SK-N-SH (cell line): ENCODE measurements at regions not wholly inside any gene's neighbourhood (a gene's known extent, or its start where the extent isn't known, plus 50 kb on each side); places are given as distances from the start of the nearest gene placed in this dataset.

Experiments used
- CTCF ChIA-PET: fragments of 300-600, 350-600 bp; formaldehyde crosslinking; extraction: SDS; loops from one replicate; lab custom pipeline; 2021; lab: Yijun Ruan, JAX
- POLR2A ChIA-PET: fragments of 350-600 bp; sonication (Branson Sonifier 250); formaldehyde crosslinking; extraction: SDS; loops from one replicate; lab custom pipeline; 2020; ENCODE audit warnings: antibody characterized with exemption, inconsistent platforms; lab: Yijun Ruan, JAX
- DNase-seq: peaks from one replicate; pipeline ENCODE4 v3.0.0; 2012
- H2AFZ ChIP-seq: fragments of 200-600 bp; sonication (generic); 2 replicates; pipeline ENCODE4 v1.8.1; 2016; ENCODE audit warnings: antibody characterized with exemption, mild to moderate bottlenecking, low read depth
- H3F3A ChIP-seq: fragments of 200-600 bp; sonication (generic); replicated peaks from 2 replicates; pipeline ENCODE3; 2016; ENCODE audit warnings: antibody characterized with exemption, mild to moderate bottlenecking; ENCODE audit not compliant: insufficient read depth
- H3K27ac ChIP-seq, 2 experiments: fragments of 200-500 bp in 1 of 2; fragments of 200-600 bp in 1 of 2; sonication (Bioruptor generic) in 1 of 2; sonication (generic), shearing (Covaris generic) in 1 of 2; 2 replicates each; pipeline versions ENCODE4 v1.5.1 to v1.6.1; 2014 to 2016; ENCODE audit warnings: low read depth in 2 of 2, inconsistent platforms in 1 of 2, low read length in 1 of 2, mild to moderate bottlenecking in 1 of 2, mixed read lengths in 1 of 2
- H3K27me3 ChIP-seq: fragments of 200-600 bp; sonication (generic), shearing (Covaris generic); 2 replicates; pipeline ENCODE4 v1.6.1; 2016; ENCODE audit warnings: mixed run types; ENCODE audit not compliant: insufficient read depth
- H3K36me3 ChIP-seq, 2 experiments: fragments of 200-500 bp in 1 of 2; fragments of 200-600 bp in 1 of 2; sonication (Bioruptor generic) in 1 of 2; sonication (generic) in 1 of 2; replicated peaks in 1 of 2; 2 replicates each; pipeline versions ENCODE3 to v1.5.1; 2014 to 2016; ENCODE audit warnings: low read length in 1 of 2, mild to moderate bottlenecking in 1 of 2; ENCODE audit not compliant: insufficient read depth in 2 of 2, control insufficient read depth in 1 of 2
- H3K4me1 ChIP-seq, 2 experiments: fragments of 200-500 bp in 1 of 2; fragments of 200-600 bp in 1 of 2; sonication (Bioruptor generic) in 1 of 2; sonication (generic), shearing (Covaris generic) in 1 of 2; 2 replicates each; pipeline versions ENCODE4 v1.5.1 to v1.6.1; 2014 to 2016; ENCODE audit warnings: low read depth in 1 of 2, low read length in 1 of 2, mixed run types in 1 of 2; ENCODE audit not compliant: insufficient read depth in 2 of 2, control insufficient read depth in 1 of 2
- H3K4me2 ChIP-seq: fragments of 200-600 bp; sonication (generic), shearing (Covaris generic); 2 replicates; pipeline ENCODE4 v1.6.1; 2017; ENCODE audit warnings: mixed run types
- H3K4me3 ChIP-seq, 2 experiments: fragments of 200-500 bp in 1 of 2; fragments of 200-600 bp in 1 of 2; sonication (Bioruptor generic) in 1 of 2; sonication (generic), shearing (Covaris generic) in 1 of 2; 2 replicates each; pipeline versions ENCODE4 v1.5.1 to v1.8.1; 2014 to 2016; ENCODE audit warnings: low read depth in 2 of 2, inconsistent platforms in 1 of 2, low read length in 1 of 2, mild to moderate bottlenecking in 1 of 2, mixed read lengths in 1 of 2, moderate library complexity in 1 of 2
- H3K79me2 ChIP-seq: fragments of 200-600 bp; sonication (generic); 2 replicates; pipeline ENCODE4 v1.8.1; 2017; ENCODE audit warnings: mild to moderate bottlenecking; ENCODE audit not compliant: insufficient read depth
- H3K9ac ChIP-seq: fragments of 200-600 bp; sonication (generic); 2 replicates; pipeline ENCODE4 v1.6.1; 2017; ENCODE audit warnings: mixed run types
- H3K9me2 ChIP-seq: fragments of 200-600 bp; sonication (generic); 2 replicates; pipeline ENCODE4 v1.6.1; 2017; ENCODE audit warnings: mixed run types
- H3K9me3 ChIP-seq: fragments of 200-600 bp; sonication (generic); 2 replicates; pipeline ENCODE4 v1.6.1; 2017; ENCODE audit warnings: mixed run types, mild to moderate bottlenecking, moderate library complexity
- H4K20me1 ChIP-seq: fragments of 200-600 bp; sonication (generic); 2 replicates; pipeline ENCODE4 v1.6.1; 2017; ENCODE audit warnings: mild to moderate bottlenecking, mixed run types; ENCODE audit not compliant: insufficient read depth
- CHD2 ChIP-seq: fragments of 150-350 bp; IDR thresholded peaks from 2 replicates; pipeline ENCODE4 v1.6.1; 2018; ENCODE audit warnings: low read length; ENCODE audit not compliant: partially characterized antibody
- FOSL2 ChIP-seq: IDR thresholded peaks from 2 replicates; pipeline ENCODE4 v1.4.0; 2012; ENCODE audit warnings: low read depth, mild to moderate bottlenecking, moderate library complexity, borderline replicate concordance
- FOXM1 ChIP-seq: IDR thresholded peaks from 2 replicates; pipeline ENCODE4 v1.4.0; 2012; ENCODE audit warnings: low read depth, mild to moderate bottlenecking
- GABPA ChIP-seq: IDR thresholded peaks from 2 replicates; pipeline ENCODE4 v1.4.0; 2012; ENCODE audit warnings: low read depth, mild to moderate bottlenecking
- GATA2 ChIP-seq: sonication (generic); formaldehyde crosslinking; IDR thresholded peaks from 2 replicates; pipeline ENCODE4 v1.5.0; 2020; ENCODE audit warnings: mild to moderate bottlenecking, missing genetic modification reagents
- IRF3 ChIP-seq: fragments of 150-350 bp; IDR thresholded peaks from 2 replicates; pipeline ENCODE4 v1.6.1; 2016; ENCODE audit warnings: mild to moderate bottlenecking, low read depth, low read length
- MAX ChIP-seq: IDR thresholded peaks from 2 replicates; pipeline ENCODE4 v1.4.0; 2012; ENCODE audit warnings: low read depth
- MEF2A ChIP-seq: IDR thresholded peaks from 2 replicates; pipeline ENCODE4 v1.4.0; 2012; ENCODE audit warnings: low read depth, borderline replicate concordance
- NFIC ChIP-seq: IDR thresholded peaks from 2 replicates; pipeline ENCODE4 v1.4.0; 2012; ENCODE audit warnings: borderline replicate concordance
- NRF1 ChIP-seq: IDR thresholded peaks from 2 replicates; pipeline ENCODE4 v1.6.1; 2012; ENCODE audit warnings: low read depth, mild to moderate bottlenecking, low read length
- RFX5 ChIP-seq: IDR thresholded peaks from 2 replicates; pipeline ENCODE4 v1.6.1; 2012; ENCODE audit warnings: mild to moderate bottlenecking, improper control_type of control experiment, low read length
- RXRA ChIP-seq: IDR thresholded peaks from 2 replicates; pipeline ENCODE4 v1.4.0; 2012; ENCODE audit warnings: low read depth, mild to moderate bottlenecking, borderline replicate concordance
- SIN3A ChIP-seq: IDR thresholded peaks from 2 replicates; pipeline ENCODE4 v1.6.1; 2012; ENCODE audit warnings: low read depth, mild to moderate bottlenecking, low read length, moderate library complexity, borderline replicate concordance
- TAF1 ChIP-seq: IDR thresholded peaks from 2 replicates; pipeline ENCODE4 v1.6.1; 2012; ENCODE audit warnings: low read depth, mild to moderate bottlenecking, low read length, moderate library complexity, borderline replicate concordance
- YY1 ChIP-seq: IDR thresholded peaks from 2 replicates; pipeline ENCODE4 v1.4.0; 2012; ENCODE audit warnings: low read depth, mild to moderate bottlenecking
- WGBS: methylation state at CpG from one replicate; pipeline ENCODE4 v1.1.6; 2017; ENCODE audit warnings: low lambda C conversion rate; 5-methylcytosine and 5-hydroxymethylcytosine counted together
- TF ChIP-seq, protein P1 (sequence below): fragments of 200-600 bp; sonication (generic); IDR thresholded peaks from 2 replicates; pipeline ENCODE4 v1.6.1; 2017; ENCODE audit warnings: antibody characterized with exemption, mild to moderate bottlenecking, moderate library complexity
- TF ChIP-seq, protein P2 (sequence below): IDR thresholded peaks from 2 replicates; pipeline ENCODE4 v1.6.1; 2012; ENCODE audit warnings: mild to moderate bottlenecking, low read depth, low read length, moderate library complexity

- Histone ChIP-seq H3K9me2 (no peaks in the 10 kb centered on the region), H3K4me1 (no peaks in the 10 kb centered on the region), H3K27ac (no peak overlapping the region), H3K9ac (no peak overlapping the region), H3K9me3 (no peaks in the 10 kb centered on the region), H3F3A (no peaks in the 10 kb centered on the region), H3K27me3 (peaks cover 9% of the 10 kb centered on the region; the same call in 1 of the 2 replicates), H3K4me3 (no peak overlapping the region), H3K79me2 (no peaks in the 10 kb centered on the region), H2AFZ (no peak overlapping the region), H3K36me3 (no peaks in the 10 kb centered on the region), H4K20me1 (no peaks in the 10 kb centered on the region), H3K4me2 (no peak overlapping the region)
- no peak for TF ChIP-seq MAX
- TF ChIP-seq, protein P1, sequence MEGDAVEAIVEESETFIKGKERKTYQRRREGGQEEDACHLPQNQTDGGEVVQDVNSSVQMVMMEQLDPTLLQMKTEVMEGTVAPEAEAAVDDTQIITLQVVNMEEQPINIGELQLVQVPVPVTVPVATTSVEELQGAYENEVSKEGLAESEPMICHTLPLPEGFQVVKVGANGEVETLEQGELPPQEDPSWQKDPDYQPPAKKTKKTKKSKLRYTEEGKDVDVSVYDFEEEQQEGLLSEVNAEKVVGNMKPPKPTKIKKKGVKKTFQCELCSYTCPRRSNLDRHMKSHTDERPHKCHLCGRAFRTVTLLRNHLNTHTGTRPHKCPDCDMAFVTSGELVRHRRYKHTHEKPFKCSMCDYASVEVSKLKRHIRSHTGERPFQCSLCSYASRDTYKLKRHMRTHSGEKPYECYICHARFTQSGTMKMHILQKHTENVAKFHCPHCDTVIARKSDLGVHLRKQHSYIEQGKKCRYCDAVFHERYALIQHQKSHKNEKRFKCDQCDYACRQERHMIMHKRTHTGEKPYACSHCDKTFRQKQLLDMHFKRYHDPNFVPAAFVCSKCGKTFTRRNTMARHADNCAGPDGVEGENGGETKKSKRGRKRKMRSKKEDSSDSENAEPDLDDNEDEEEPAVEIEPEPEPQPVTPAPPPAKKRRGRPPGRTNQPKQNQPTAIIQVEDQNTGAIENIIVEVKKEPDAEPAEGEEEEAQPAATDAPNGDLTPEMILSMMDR = no peak
- TF ChIP-seq IRF3 = no peak
- TF ChIP-seq YY1 = no peak
- TF ChIP-seq NRF1 = no peak
- TF ChIP-seq RXRA = no peak
- TF ChIP-seq FOSL2 = no peak
- 0% methylated on average over 1 of the region's 1 CpG for WGBS
- ChIA-PET POLR2A (no interaction called here), CTCF (interaction anchor here (0.6 kb wide), 1 partner anchor 1839 kb away, joined by 4 read pairs; no protein-coding TSS in a partner anchor)
- no peak for DNase-seq
Observed at GRCh38 chr14:22024137-22024536, 350.5 kb upstream of the OR4E1 start.

- 5% methylated on average over 1 of the region's 1 CpG for WGBS
- Histone ChIP-seq H3K4me2 (no peak overlapping the region), H3K4me3 (no peak overlapping the region), H3K9me2 (no peaks in the 10 kb centered on the region), H3K4me1 (no peaks in the 10 kb centered on the region), H3F3A (no peaks in the 10 kb centered on the region), H3K9me3 (no peaks in the 10 kb centered on the region), H4K20me1 (no peaks in the 10 kb centered on the region), H3K9ac (no peak overlapping the region), H3K27ac (no peak overlapping the region), H3K27me3 (no peaks in the 10 kb centered on the region), H2AFZ (no peak overlapping the region), H3K36me3 (no peaks in the 10 kb centered on the region), H3K79me2 (no peaks in the 10 kb centered on the region)
- ChIA-PET CTCF (no interaction called here), POLR2A (no interaction called here)
- TF ChIP-seq RFX5 (no peak), RXRA (no peak), GATA2 (CRISPR knock-in tag) (no peak), MEF2A (no peak), TAF1 (no peak), NFIC (no peak), YY1 (no peak), NRF1 (no peak), CHD2 (no peak), GABPA (no peak), SIN3A (no peak), FOXM1 (no peak)
- TF ChIP-seq, protein P2, sequence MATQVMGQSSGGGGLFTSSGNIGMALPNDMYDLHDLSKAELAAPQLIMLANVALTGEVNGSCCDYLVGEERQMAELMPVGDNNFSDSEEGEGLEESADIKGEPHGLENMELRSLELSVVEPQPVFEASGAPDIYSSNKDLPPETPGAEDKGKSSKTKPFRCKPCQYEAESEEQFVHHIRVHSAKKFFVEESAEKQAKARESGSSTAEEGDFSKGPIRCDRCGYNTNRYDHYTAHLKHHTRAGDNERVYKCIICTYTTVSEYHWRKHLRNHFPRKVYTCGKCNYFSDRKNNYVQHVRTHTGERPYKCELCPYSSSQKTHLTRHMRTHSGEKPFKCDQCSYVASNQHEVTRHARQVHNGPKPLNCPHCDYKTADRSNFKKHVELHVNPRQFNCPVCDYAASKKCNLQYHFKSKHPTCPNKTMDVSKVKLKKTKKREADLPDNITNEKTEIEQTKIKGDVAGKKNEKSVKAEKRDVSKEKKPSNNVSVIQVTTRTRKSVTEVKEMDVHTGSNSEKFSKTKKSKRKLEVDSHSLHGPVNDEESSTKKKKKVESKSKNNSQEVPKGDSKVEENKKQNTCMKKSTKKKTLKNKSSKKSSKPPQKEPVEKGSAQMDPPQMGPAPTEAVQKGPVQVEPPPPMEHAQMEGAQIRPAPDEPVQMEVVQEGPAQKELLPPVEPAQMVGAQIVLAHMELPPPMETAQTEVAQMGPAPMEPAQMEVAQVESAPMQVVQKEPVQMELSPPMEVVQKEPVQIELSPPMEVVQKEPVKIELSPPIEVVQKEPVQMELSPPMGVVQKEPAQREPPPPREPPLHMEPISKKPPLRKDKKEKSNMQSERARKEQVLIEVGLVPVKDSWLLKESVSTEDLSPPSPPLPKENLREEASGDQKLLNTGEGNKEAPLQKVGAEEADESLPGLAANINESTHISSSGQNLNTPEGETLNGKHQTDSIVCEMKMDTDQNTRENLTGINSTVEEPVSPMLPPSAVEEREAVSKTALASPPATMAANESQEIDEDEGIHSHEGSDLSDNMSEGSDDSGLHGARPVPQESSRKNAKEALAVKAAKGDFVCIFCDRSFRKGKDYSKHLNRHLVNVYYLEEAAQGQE = no peak
- DNase-seq = no peak
Observed at GRCh38 chr14:22018890-22019289, 345.3 kb upstream of the OR4E1 start.
